Stimulated activated CD4-positive, alpha-beta T cell treated with anti-CD3 and anti-CD28 coated beads, Interleukin-2, amount 100 ng/mL, for 4 hours (primary cell): ENCODE measurements at regions not wholly inside any gene's neighbourhood (a gene's known extent, or its start where the extent isn't known, plus 50 kb on each side); places are given as distances from the start of the nearest gene placed in this dataset.

Experiments used
- DNase-seq: peaks from one replicate; pipeline ENCODE4 v3.0.0-alpha.2; 2020; ENCODE audit warnings: low read depth

- no peak for DNase-seq
These were observed 153.0 kb downstream of the FOXA2 start for GRCh38 chr20:22431419-22431818.

DNA sequence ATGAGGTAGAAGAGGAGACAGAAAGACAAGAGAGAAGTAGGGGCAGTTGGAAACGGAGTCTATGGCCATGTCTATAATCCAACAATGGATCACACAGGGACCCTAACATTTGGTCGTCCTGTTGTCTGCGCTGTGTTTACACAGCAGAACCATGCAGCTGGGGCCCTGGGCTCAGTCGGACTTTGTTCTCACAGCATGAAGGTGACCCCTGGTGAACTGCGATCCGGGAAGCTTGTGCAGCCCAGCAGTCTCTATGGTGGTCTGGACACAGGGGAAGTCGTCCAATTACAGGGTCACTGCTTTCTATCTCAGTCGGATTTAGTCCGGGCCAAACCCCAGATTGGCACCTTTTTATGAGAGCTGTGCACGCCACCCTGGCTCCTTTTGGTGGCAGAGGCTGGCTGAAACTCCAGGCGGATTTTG lies 153.6 kb downstream of the FOXA2 start:
- DNase-seq = no peak

- no peak for DNase-seq
These were observed 154.1 kb downstream of the FOXA2 start for GRCh38 chr20:22430154-22430745.

DNA sequence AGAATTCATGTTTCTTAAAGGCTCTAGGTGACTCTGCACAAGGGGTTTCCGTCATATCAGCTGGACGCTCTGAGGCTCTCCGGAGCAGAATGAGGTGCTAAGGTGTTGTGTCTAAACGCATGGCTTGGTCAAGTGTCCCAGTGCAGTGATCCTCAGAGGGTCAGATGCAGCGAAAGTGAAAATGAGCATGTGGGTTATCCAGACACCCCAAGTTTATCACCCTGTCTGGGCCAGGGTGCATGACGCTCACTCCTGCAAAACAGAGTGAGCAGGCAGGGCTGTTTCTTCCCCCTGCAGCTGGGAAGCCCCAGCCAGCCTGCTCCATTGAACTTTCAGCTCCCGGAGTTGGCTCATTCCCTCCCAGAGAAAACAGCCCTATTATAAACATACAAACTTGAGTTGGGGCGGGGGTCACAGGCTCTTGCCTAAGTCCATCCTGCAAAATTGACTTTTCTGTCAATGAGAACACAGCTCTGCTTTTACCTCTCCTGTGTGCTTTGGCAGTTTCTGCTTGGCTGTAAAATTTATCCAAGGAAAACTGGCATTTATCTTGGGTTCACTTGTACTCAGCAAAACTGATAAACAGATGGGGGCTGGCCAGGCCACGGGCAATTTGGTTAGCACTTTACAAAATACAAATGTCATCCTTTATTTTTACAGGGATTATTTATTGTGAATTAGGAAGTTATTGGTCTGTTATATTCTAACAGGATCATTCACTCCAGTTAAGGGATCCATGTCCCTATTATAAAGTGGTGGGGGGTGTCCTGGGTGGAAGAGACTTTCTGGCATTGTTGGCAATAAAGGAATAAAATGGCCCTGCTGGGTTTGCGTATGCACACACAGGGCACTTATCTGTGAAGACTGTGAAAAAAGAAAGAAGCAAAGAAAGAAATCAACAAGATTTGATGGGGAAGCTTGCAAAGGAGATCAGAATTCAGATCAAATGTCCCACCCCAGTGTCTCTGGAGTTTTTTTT lies 154.9 kb downstream of the FOXA2 start:
- DNase-seq = no peak

DNA sequence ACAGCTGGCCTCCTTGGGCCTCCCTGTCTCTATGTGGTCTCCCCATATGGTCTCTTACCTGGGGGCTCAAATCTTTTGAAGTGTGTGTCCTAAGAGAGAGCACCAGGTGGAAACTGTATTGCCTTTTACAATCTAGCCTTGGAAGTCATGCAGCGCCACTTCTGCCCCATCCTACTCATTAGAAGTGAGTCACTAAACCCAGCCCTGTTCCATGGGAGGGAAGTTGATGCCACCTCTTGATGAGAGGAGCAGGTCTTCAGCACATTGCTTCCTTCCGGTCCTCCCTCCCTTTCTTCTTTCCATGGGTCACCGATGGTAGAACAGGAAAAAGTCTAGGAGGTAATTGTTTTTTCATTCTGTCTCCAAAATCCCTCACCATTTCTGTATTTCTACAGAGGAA lies 156.3 kb downstream of the FOXA2 start:
- DNase-seq = no peak

DNA sequence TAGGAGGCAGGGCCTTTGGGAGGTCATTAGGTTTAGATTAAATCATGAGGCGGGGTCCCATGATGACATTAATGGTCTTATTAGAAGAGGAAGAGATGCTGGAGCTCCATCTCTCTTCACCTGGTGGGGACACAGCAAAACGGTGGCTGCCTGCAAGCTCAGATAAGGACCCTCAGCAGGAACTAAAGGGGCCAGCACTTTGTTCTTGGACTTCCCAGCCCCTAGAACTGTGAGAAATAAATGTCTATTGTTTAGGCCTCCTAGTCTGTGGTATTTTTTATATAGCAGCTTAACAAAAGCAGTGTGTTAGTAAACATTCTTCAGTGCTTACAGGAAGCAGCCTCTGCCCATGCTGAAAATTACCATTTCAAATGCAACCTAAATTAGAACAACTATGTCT lies 157.6 kb downstream of the FOXA2 start:
- no peak for DNase-seq

DNA sequence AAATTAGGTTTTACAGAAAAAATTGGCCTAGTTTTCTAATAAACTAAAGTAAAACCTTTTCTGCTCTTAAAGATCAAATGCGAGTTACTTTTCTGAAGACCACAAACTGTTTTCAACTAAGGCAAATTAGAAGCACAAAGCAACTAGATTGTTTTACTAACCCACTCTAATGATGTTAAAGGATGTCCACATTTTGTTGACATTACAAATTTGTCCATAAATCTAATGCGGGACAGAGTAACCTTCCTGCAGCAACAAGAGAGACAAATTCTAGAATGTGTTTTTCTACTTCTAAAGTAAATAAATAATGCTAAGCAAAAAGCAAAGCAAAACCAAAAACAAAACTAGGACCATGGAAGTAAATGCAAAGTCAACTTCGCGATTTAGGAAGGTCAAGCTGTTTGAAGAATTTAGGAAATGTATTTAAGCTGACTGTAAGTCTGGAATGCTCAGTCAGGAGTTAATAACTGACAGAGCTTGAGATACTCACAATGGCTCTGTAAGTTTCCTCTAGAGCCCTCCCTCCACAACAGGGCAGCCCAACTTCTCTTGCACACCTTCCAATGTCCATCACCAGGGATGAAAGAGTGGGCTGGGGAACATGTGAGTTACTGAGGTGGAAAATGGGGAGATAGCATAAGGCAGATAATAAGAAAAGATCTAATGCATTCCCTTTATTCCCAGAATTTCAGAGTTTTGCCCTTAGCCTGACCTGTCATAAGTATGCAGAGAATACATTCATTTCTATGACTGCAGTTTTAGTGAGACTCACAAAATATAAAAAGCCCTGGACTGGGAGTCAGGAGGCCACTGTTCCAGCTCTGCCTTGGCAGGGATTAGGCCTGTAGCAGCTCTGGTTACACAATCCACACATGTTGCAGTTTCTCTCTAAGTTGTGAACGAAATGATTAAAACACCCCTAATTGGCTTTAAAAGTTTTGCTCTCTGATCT lies 158.8 kb downstream of the FOXA2 start:
- DNase-seq = no peak

DNA sequence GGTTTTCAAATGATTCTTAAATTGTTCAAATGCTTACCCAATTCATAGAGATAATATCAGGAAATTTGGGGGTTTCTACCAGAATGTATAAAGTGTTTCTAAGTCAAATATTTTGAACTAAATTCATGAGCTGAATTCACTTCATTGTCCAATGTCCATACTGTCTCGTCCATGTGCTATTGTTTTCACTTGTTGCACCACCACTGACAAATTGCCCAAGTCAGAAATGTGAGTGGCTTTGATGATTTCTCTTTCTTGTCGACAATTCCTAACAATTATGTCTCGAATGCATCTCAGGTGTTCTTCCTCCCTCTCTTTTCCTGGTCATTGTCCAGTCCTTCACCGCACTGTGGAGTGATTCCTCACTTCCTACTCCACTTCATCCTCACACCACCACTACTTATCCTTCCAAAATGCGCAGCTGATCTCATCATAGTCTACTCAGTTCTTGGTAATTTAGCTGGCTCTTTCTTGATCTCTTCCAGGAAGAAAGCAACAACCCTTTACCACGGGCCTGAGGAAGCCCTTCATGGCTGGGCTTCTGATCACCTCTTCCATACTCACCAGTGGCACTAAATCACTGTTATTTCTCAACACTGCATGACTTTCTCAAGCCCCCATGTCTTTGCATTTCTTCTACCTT lies 161.1 kb downstream of the FOXA2 start:
- no peak for DNase-seq

- DNase-seq = no peak
These were observed 164.2 kb downstream of the FOXA2 start for GRCh38 chr20:22420116-22420598.

GRCh38 chr20:22418738-22419137 lies 165.6 kb downstream of the FOXA2 start:
- no peak for DNase-seq

- no peak for DNase-seq
These were observed 170.0 kb downstream of the FOXA2 start for GRCh38 chr20:22414305-22414742.

- no peak for DNase-seq
These were observed 171.1 kb downstream of the FOXA2 start for GRCh38 chr20:22412977-22413868.

GRCh38 chr20:22411627-22412450 lies 172.5 kb downstream of the FOXA2 start:
- DNase-seq = no peak

- no peak for DNase-seq
These were observed 173.1 kb downstream of the FOXA2 start for GRCh38 chr20:22411286-22411626.

DNA sequence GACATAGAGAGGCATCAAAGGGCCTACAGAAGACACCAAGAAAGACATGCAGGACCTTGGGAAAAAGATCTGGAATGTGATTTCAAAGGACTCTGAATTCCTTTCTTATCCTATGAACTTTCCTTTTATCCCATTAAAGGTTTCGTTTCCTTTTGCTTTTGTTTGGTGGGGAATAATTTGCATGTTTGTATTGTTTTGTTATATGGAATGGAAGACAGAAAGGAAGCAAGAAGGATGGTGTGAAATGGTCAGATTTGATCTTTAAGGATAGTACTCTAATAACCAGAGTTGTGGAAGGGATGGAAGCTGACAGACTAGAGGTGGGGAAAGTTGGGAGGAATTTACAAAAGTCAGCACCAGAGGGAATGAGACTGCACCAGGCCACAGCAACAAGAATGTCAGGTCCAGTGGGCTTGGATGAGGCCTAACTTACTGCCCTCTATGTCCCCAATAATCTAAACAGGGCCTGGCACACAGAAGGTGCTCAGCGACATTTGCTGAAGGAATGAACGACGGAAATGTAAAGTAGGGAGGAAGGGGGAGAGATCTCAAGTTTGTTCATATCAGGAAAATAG lies 173.7 kb downstream of the FOXA2 start:
- DNase-seq = no peak

DNA sequence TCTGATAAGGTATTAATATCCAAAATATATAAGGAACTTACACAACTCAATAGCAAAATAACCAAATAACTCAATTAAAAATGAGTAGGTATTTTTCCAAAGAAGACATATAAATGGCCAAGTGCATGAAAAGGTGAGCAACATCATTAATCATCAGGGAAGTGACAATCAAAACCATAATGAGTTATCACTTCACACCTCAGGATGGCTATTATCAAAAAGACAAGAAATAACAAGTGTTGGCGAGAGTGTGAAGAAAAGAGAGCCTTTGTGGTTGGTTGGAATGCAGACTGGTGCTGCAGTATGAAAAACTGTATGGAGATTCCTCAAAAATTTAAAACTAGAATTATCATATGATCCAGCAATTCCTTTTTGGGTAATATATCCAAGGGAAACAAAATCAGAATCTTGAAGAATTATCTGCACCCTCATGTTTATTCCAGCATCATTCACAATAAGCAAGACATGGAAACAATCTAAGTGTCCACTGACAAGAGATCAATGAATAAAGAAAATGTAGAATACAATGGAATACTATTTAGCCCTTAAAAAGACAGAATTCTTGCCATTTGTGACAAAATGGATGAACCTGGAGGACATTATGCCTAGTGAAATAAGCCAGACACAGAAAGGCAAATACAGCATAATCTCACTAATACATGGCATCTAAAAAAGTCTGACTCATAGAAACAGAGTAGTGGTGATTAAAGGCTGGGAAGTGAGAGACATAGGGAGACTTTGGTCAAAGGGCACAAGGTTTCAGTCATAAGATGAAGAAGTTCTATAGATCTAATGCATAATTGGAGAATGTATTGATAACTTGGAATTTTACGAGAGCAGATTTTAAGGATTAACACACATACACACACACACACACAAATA lies 175.6 kb downstream of the FOXA2 start:
- no peak for DNase-seq

- DNase-seq = no peak
These were observed 176.9 kb downstream of the FOXA2 start for GRCh38 chr20:22407237-22408193.
